ENCODE measurements at regions not wholly inside any gene's neighbourhood (a gene's known extent, or its start where the extent isn't known, plus 50 kb on each side); places are given as distances from the start of the nearest gene placed in this dataset.

DNA sequence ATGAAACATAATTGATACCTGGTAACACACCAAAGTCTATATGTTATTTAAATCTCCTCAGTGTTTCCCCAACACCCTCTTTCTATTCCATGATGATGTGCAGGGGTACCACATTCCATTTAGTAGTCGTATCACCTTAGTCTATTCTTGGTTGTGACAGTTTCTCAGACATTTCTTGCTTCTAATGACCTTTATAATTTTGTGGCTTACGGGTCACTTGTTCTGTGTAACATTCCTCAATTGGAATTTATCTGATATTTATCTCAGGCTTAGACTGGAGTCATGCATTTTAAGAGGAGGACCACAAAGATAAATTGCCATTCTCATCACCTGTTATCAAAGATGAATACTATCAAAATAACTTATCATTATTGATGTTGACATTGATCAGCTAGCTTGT is 679.6 kb downstream of the USP25 start:
- intact Hi-C loops (cut with DNase I): no loop called here
- no peaks in the 10 kb centered on the region for H3K27me3 ChIP-seq
- no peaks in the 10 kb centered on the region for H3K36me3 ChIP-seq
- no peak overlapping the region for H3K27ac ChIP-seq
- no peak for DNase-seq
- H3K4me3 ChIP-seq (replicated peaks in 1 of 3): no peak overlapping the region
- no peaks in the 10 kb centered on the region for H3K9me3 ChIP-seq
- TF ChIP-seq CTCF (IDR thresholded peaks at IDR 0.05) (no peak), POLR2A (IDR thresholded peaks at IDR 0.05) (no peak)
- 92 to 95% methylated on average over 2 of the region's 2 CpGs for WGBS, 2 donors
- peaks cover 4 to 6% of the 10 kb centered on the region in 2 donors for H3K4me1 ChIP-seq

- WGBS, 2 donors: 62 to 69% methylated on average over 2 of the region's 2 CpGs
- peak overlapping the region in 2 of 3 donors; percentile 89 to 95 for H3K27ac ChIP-seq
- no peaks in the 10 kb centered on the region for H3K9me3 ChIP-seq
- H3K4me1 ChIP-seq: peaks cover 0 to 16% of the 10 kb centered on the region in 2 donors
- no peaks in the 10 kb centered on the region for H3K27me3 ChIP-seq
- no peaks in the 10 kb centered on the region for H3K36me3 ChIP-seq
- intact Hi-C loops (cut with DNase I): no loop called here
- DNase-seq: no peak
- no peak for TF ChIP-seq POLR2A (IDR thresholded peaks at IDR 0.05)
- TF ChIP-seq CTCF (IDR thresholded peaks at IDR 0.05): no peak
- no peak overlapping the region for H3K4me3 ChIP-seq (replicated peaks in 1 of 3)
These were observed 688.4 kb downstream of the USP25 start for GRCh38 chr21:16418226-16418625.

DNA sequence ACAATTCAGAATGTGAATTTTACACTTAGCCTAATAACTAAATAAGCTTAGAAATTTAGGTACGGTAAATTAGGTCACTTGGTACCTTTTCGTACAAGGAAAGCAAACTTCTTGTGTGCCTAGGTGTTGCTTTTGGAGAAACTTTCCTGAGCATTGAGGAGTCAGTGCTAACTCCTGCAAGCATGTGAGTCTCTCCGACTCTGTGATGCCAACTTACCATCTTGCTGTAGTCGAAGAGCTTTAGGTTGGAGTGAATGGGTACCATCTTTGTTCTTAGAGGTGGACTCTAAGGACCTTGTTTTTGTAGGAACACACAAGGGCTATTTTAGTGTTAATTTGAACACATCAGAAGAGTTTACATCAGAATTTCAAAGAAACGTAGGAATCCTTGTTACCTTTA is 688.9 kb downstream of the USP25 start:
- no peak overlapping the region for H3K4me3 ChIP-seq (replicated peaks in 1 of 3)
- H3K36me3 ChIP-seq: no peaks in the 10 kb centered on the region
- H3K4me1 ChIP-seq: peaks cover 0 to 20% of the 10 kb centered on the region in 2 donors
- H3K9me3 ChIP-seq: no peaks in the 10 kb centered on the region
- no peak for DNase-seq
- TF ChIP-seq POLR2A (IDR thresholded peaks at IDR 0.05) (no peak), CTCF (IDR thresholded peaks at IDR 0.05) (no peak)
- H3K27me3 ChIP-seq: no peaks in the 10 kb centered on the region
- peak overlapping the region; percentile 89 to 95 (median 91) for H3K27ac ChIP-seq
- WGBS, 2 donors: 89 to 90% methylated on average over 5 of the region's 5 CpGs
- intact Hi-C loops (cut with DNase I): no loop called here

- H3K27ac ChIP-seq: peak overlapping the region; percentile 89 to 95 (median 91)
- TF ChIP-seq POLR2A (IDR thresholded peaks at IDR 0.05) (peak in 1 of 2 donors; percentile 26), CTCF (IDR thresholded peaks at IDR 0.05) (no peak)
- intact Hi-C loops (cut with DNase I): no loop called here
These were observed 689.6 kb downstream of the USP25 start for GRCh38 chr21:16419188-16419921.

DNA sequence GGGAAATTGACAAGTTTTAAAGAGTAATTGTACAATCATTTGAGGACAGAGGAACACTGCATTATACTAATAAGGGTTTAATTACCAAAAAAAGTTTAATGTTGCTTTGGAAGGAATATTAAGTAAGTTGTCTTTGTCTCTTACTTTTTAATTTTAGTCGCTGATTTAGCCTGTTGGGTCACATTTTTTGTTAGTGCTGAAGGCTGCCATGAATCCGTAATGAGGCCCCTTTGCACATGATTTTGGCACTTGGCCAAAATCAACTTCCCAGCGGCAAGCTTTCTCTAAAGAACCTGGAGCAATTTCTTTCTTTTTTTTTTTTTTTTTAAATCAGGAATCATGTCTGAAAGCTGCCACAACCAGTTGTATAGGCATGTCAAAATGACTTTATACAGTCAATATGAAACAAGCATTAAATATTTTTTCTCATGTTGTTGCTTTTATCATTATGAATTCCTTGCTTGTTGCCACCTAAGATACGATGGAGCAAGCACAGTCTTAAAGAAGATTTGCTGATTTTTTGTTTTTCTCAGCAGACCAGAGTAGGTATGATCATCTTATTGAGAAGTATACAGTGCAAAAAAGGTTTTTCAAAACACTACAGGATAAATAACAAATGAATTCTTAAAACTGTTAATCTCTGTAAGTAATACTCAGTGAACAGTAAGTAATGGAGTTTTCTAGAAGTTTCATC is 690.4 kb downstream of the USP25 start:
- DNase-seq: peak; percentile 70 to 73
- intact Hi-C loops (cut with DNase I): loop anchor here (10.0 kb wide), 1 partner anchor 115 kb away; no protein-coding TSS in a partner anchor
- Histone ChIP-seq H3K4me1 (peaks cover 4 to 26% of the 10 kb centered on the region in 2 donors), H3K4me3 (replicated peaks in 1 of 3) (peak overlapping the region in 2 of 3 donors; percentile 20 to 66), H3K36me3 (no peaks in the 10 kb centered on the region), H3K27ac (peak overlapping the region; percentile 89 to 95 (median 91)), H3K27me3 (no peaks in the 10 kb centered on the region), H3K9me3 (no peaks in the 10 kb centered on the region)
- 5 to 12% methylated on average over 4 of the region's 4 CpGs for WGBS, 2 donors
- no peak for TF ChIP-seq POLR2A (IDR thresholded peaks at IDR 0.05)
- no peak for TF ChIP-seq CTCF (IDR thresholded peaks at IDR 0.05)

More at GRCh38 chr21:16419188-16419921, 689.6 kb downstream of the USP25 start:
- 4 to 13% methylated on average over 14 of the region's 14 CpGs for WGBS, 2 donors
- Histone ChIP-seq H3K27me3 (no peaks in the 10 kb centered on the region), H3K4me1 (peaks cover 0 to 21% of the 10 kb centered on the region in 2 donors), H3K36me3 (no peaks in the 10 kb centered on the region), H3K4me3 (replicated peaks in 1 of 3) (peak overlapping the region in 2 of 3 donors; percentile 20 to 42), H3K9me3 (no peaks in the 10 kb centered on the region)
- DNase-seq: peak; percentile 84 to 86
